GM12872 (cell line): ENCODE measurements at regions not wholly inside any gene's neighbourhood (a gene's known extent, or its start where the extent isn't known, plus 50 kb on each side); places are given as distances from the start of the nearest gene placed in this dataset.

ENCODE experiments used
- TF ChIP-seq, protein P1 (sequence below): IDR thresholded peaks from 3 replicates; pipeline ENCODE4 v1.5.1; 2011; ENCODE audit warnings: low read depth, mild to moderate bottlenecking, low read length, moderate library complexity; ENCODE audit not compliant: insufficient read depth

DNA sequence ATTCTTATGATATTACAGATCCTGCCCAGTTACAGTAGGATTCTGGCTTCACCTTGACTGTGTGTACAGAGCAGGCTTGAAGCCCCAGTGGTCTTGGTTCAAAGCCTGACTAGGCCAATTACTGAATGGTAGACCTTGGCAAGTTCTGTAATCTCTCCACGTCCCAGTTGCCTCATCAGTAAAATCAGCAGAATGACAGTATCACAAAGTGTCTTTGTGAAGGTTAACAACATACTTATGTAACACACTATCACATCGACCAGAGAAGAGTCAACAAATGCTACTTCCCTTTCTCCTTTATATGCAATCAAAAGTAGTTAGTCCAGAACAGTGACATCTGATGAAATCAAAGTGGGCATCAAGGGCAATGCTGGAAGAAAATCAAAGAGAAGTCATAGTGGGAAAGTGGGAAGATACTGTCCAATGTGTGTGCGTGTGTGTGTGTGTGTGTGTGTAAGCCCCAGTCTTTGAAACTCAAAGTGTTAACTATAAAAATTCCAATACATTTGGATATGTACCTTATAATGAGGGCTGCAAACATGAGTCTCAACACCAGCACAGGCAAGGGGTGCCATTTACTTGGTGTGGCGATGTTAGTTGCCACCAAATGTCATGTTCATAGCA lies 93.5 kb upstream of the EGFLAM start:
- TF ChIP-seq, protein P1, sequence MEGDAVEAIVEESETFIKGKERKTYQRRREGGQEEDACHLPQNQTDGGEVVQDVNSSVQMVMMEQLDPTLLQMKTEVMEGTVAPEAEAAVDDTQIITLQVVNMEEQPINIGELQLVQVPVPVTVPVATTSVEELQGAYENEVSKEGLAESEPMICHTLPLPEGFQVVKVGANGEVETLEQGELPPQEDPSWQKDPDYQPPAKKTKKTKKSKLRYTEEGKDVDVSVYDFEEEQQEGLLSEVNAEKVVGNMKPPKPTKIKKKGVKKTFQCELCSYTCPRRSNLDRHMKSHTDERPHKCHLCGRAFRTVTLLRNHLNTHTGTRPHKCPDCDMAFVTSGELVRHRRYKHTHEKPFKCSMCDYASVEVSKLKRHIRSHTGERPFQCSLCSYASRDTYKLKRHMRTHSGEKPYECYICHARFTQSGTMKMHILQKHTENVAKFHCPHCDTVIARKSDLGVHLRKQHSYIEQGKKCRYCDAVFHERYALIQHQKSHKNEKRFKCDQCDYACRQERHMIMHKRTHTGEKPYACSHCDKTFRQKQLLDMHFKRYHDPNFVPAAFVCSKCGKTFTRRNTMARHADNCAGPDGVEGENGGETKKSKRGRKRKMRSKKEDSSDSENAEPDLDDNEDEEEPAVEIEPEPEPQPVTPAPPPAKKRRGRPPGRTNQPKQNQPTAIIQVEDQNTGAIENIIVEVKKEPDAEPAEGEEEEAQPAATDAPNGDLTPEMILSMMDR, result no peak

DNA sequence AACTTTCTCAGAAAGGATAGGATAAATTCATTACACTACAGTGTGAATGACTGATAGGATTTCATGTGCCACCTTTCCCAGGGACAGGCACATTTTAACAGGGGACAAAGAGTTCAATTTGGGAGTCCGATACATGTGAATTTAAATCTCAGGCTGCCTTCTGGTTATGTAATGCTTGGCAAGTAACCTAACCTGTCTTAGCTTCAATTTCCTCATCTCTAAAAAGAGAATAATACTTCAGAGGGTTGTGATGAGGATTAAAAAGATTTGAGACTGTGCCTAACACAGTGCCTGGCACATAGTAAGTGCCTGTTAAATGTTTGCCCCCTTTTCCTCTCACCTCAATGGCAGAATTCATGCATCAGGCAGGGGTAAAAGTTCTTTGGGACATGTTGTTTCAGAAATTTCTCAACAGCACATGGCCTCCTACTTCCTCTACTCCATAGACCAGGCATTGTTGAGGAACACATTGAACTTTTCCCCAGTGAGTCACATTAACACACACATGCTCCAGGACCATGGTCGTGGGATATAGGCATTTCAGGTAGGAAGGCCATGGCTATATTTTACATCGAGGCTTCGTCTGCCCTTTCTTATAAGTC lies 94.6 kb upstream of the EGFLAM start:
- TF ChIP-seq, protein P1, result no peak

DNA sequence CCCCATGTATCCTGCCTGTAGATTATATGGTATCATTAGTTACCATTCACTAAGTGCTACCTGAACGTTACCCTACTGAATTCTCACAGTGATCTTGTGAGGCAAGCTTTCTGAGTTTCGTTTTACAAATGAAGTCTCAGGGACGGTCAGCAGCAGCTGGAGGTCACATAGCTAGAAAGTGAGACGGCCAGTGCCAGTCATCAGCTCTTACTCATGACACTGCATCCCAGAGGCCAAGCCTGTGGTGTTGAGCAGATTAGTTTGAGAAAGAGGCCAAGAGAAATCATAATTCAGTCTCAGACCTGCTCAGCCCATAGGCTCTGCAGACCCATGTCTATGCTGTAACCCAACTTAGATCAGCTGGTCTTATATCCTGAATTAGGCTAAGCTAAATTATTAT lies 95.7 kb upstream of the EGFLAM start:
- TF ChIP-seq, protein P1, result no peak

DNA sequence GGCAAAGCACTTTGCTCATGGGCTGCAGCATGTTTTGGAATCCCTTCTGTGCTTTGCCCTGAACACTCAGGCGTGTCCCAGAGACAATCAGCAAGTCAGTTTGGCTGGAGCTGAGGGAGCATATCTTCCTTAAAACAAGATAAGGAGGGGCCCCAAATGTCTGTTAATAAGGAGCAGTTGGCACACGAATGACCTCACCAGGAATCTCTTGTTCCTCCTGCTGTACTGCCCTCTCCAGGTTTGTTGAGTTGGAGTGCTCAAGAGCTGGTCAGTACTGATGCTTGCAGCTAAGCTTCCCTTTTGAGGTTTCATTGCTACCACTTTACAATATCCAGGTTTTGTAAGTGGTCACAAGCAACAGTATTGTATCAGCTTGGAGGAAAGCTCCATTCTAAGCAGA lies 101.3 kb upstream of the EGFLAM start:
- TF ChIP-seq, protein P1, result no peak

DNA sequence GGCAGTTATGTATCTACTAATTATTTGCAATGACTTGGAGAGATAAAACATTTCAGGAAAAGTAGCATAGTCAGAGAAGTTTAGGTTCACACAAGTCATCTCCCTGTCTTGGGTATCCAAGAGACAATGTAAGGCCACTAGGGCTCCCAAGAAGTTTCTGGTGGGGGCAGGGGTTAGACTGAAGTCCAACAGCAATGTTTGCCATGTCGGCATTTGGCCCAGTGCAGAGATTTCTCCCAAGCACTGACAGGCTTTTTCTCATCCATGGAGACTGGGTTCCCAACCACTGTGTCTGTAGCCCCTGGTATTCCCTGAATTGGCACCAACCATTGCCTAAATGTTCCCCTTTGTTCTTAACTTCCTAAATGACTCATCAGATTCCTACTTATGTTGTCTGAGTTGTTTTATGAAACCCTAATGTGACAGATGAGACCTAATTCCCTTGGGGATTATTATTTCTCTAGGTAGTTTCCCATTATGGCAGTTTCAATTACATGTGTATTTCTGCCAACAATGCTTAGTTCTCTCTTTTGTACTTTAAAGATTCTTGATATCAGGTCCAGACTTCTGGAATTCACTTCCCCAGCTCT lies 103.6 kb upstream of the EGFLAM start:
- TF ChIP-seq, protein P1, result no peak

DNA sequence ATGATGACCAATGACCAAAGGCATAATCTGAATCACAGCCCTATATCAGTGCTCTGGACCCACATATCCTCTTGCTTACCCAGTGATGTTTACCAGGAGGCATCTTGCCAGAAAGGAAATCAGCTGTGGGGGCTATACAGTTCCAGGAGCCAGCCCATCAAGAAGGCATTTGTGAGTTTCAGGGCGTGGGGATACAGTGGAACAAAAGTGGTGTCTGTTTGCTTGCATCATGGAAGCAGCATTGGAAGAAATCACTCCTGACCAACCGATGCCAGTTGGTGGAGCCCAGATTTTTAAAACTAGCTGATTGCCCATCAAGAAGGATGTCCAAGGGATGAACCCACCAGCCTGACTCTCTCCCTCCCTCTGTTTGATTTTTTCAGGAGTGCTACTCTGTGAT lies 106.5 kb upstream of the EGFLAM start:
- TF ChIP-seq, protein P1, result no peak

DNA sequence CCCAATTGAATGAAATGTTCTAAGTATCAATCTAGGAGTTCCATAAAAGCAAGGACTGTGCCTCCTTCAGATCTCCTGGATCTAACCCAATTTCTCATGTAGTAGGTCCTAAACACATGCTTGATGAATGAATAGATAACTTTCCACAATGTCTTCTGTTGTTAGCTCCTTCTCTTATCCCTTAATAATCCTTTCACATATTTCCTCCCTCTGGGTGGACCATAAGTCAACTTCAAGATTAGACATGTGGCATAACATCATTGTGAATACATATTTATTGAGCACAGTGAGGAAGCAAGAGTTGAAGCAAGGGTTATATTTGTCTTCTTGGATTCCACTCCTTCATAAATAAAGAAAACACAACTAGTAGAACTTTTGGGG lies 108.6 kb upstream of the EGFLAM start:
- TF ChIP-seq, protein P1, result no peak
